Upper lobe of left lung (tissue), 6 donors: ENCODE measurements at regions not wholly inside any gene's neighbourhood (a gene's known extent, or its start where the extent isn't known, plus 50 kb on each side); places are given as distances from the start of the nearest gene placed in this dataset.

Experiments used
- ATAC-seq, 2 donors: fragments of 200-7000 bp; cut with Tn5 transposase; one replicate each; pipeline ENCODE4 v1.9.1; 2022; ENCODE audit warnings: mild to moderate bottlenecking in 2 of 2, moderate library complexity in 2 of 2; ENCODE audit not compliant: low FRiP score in 2 of 2
- DNase-seq, 2 donors: peaks; one replicate each; pipeline ENCODE4 v3.0.0-alpha.2; 2019 to 2020
- H3K27ac ChIP-seq, 4 donors: fragments of 200-600 bp; sonication (generic); one replicate each; pipeline ENCODE4 v1.5.1; 2016 to 2019
- H3K27me3 ChIP-seq, 4 donors: fragments of 200-600 bp; sonication (generic); one replicate each; pipeline ENCODE4 v1.5.1; 2017 to 2019
- H3K36me3 ChIP-seq, 4 donors: fragments of 200-600 bp; sonication (generic); one replicate each; pipeline ENCODE4 v1.5.1; 2016 to 2019
- H3K4me1 ChIP-seq, 4 donors: fragments of 200-600 bp; sonication (generic); one replicate each; pipeline ENCODE4 v1.5.1; 2018 to 2019
- H3K4me3 ChIP-seq, 4 donors: fragments of 200-600 bp; sonication (generic); one replicate each; pipeline ENCODE4 v1.5.1; 2017 to 2019; ENCODE audit warnings: mild to moderate bottlenecking in 2 of 4, moderate library complexity in 1 of 4
- H3K9me3 ChIP-seq, 4 donors: fragments of 200-600 bp; sonication (generic); one replicate each; pipeline ENCODE4 v1.5.1; 2018 to 2019
- CTCF ChIP-seq, 6 experiments: fragments of 450-650 bp in 4 of 6; fragments of 200-600 bp in 2 of 6; sonication (generic) in 2 of 6; IDR thresholded peaks; one replicate each; pipeline ENCODE4 v1.5.1; 2016 to 2019; ENCODE audit warnings: antibody characterized with exemption in 6 of 6
- EP300 ChIP-seq, 4 donors: sonication (generic); formaldehyde crosslinking; IDR thresholded peaks; one replicate each; pipeline ENCODE4 v1.5.1; 2017; ENCODE audit warnings: antibody characterized with exemption in 4 of 4, control low read depth in 2 of 4
- POLR2A ChIP-seq, 4 donors: fragments of 450-650 bp; IDR thresholded peaks; one replicate each; pipeline ENCODE4 v1.5.1; 2016 to 2017; ENCODE audit warnings: antibody characterized with exemption in 4 of 4, mild to moderate bottlenecking in 2 of 4
- POLR2AphosphoS5 ChIP-seq, 2 donors: sonication (generic); formaldehyde crosslinking; IDR thresholded peaks; one replicate each; pipeline ENCODE4 v1.5.1; 2017; ENCODE audit warnings: antibody characterized with exemption in 2 of 2
- WGBS, 2 donors: methylation state at CpG; one replicate each; pipeline ENCODE4 v1.1.5; 2017 to 2018; 5-methylcytosine and 5-hydroxymethylcytosine counted together
- donor health status: DM: no; HTN: no; CAD: no; lungs with moderate emphysema.
- donor health status: DM: no; HTN: yes; CAD: no; lungs with severe emphysema.

GRCh38 chr2:4256351-4256750 lies 553.0 kb downstream of the DCDC2C start:
- Histone ChIP-seq H3K4me3 (no peak overlapping the region), H3K27ac (no peak overlapping the region), H3K4me1 (no peaks in the 10 kb centered on the region), H3K36me3 (no peaks in the 10 kb centered on the region), H3K27me3 (no peaks in the 10 kb centered on the region), H3K9me3 (no peaks in the 10 kb centered on the region)
- no peak for DNase-seq
- no peak for TF ChIP-seq EP300 (IDR thresholded peaks at IDR 0.05)
- no peak for TF ChIP-seq CTCF (IDR thresholded peaks at IDR 0.05)
- no peak for TF ChIP-seq POLR2AphosphoS5 (IDR thresholded peaks at IDR 0.05)
- no peak for TF ChIP-seq POLR2A (IDR thresholded peaks at IDR 0.05)
- no peak for ATAC-seq
- WGBS, 2 donors: 69 to 71% methylated on average over 4 of the region's 4 CpGs

DNA sequence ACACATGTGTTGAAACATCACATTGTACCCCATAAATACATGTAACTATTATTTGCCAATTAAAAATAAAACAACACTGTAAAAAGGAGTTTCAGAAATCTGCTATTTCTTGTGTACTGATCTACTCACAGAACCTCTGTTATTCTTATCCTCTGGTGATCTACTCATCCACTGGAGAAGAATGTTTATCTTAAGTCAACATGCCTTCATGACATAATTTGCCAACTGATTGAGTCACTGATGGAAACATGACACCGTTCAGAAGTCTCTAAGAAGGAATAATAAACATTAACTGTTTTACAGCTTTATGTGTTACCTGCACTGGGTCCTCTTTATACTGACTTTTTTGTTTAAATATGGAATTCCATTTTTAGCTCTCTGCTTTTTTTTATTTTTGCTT lies 555.2 kb downstream of the DCDC2C start:
- H3K27me3 ChIP-seq: no peaks in the 10 kb centered on the region
- no peak for TF ChIP-seq POLR2AphosphoS5 (IDR thresholded peaks at IDR 0.05)
- TF ChIP-seq CTCF (IDR thresholded peaks at IDR 0.05): no peak
- H3K4me1 ChIP-seq: no peaks in the 10 kb centered on the region
- no peaks in the 10 kb centered on the region for H3K36me3 ChIP-seq
- H3K27ac ChIP-seq: no peak overlapping the region
- ATAC-seq (no peak), DNase-seq (no peak)
- H3K9me3 ChIP-seq: no peaks in the 10 kb centered on the region
- H3K4me3 ChIP-seq: no peak overlapping the region
- 25 to 27% methylated on average over 1 of the region's 1 CpG for WGBS, 2 donors

DNA sequence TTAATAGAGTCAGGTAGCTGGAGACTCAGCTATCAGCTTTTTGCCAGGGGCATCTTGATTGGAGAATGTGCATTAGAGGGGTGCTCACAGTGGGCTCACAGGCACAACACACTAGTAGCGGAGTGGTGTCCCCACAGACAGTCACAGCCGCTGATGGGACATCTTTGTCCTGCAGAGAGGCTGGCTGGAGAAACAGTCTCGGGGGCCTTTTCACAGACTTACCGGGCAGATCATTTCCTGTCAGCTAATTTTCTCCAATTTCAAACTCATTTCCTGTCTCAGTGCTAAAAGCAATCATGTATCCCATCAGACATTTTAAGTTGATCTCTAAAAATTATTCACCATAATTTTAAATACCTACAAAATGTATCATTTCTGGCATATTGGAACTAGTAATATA lies 562.6 kb downstream of the DCDC2C start:
- TF ChIP-seq POLR2AphosphoS5 (IDR thresholded peaks at IDR 0.05) (no peak), EP300 (IDR thresholded peaks at IDR 0.05) (no peak), CTCF (IDR thresholded peaks at IDR 0.05) (no peak), POLR2A (IDR thresholded peaks at IDR 0.05) (no peak)
- 42 to 46% methylated on average over 4 of the region's 4 CpGs for WGBS, 2 donors

GRCh38 chr2:4269885-4270284 lies 566.5 kb downstream of the DCDC2C start:
- H3K4me3 ChIP-seq: no peak overlapping the region
- 80 to 85% methylated on average over 2 of the region's 2 CpGs for WGBS, 2 donors
- DNase-seq: no peak
- H3K27ac ChIP-seq: no peak overlapping the region
- no peaks in the 10 kb centered on the region for H3K4me1 ChIP-seq
- no peak for ATAC-seq
- no peak for TF ChIP-seq POLR2A (IDR thresholded peaks at IDR 0.05)
- TF ChIP-seq POLR2AphosphoS5 (IDR thresholded peaks at IDR 0.05): no peak
- no peak for TF ChIP-seq CTCF (IDR thresholded peaks at IDR 0.05)
- TF ChIP-seq EP300 (IDR thresholded peaks at IDR 0.05): no peak
- H3K9me3 ChIP-seq: no peaks in the 10 kb centered on the region
- H3K27me3 ChIP-seq: no peaks in the 10 kb centered on the region
- no peaks in the 10 kb centered on the region for H3K36me3 ChIP-seq

More for the DNA sequence above, 562.6 kb downstream of the DCDC2C start:
- H3K4me1 ChIP-seq: no peaks in the 10 kb centered on the region
- DNase-seq (no peak), ATAC-seq (no peak)
- H3K9me3 ChIP-seq: no peaks in the 10 kb centered on the region
- no peak overlapping the region for H3K4me3 ChIP-seq
- H3K27ac ChIP-seq: no peak overlapping the region
- no peaks in the 10 kb centered on the region for H3K36me3 ChIP-seq
- no peaks in the 10 kb centered on the region for H3K27me3 ChIP-seq

DNA sequence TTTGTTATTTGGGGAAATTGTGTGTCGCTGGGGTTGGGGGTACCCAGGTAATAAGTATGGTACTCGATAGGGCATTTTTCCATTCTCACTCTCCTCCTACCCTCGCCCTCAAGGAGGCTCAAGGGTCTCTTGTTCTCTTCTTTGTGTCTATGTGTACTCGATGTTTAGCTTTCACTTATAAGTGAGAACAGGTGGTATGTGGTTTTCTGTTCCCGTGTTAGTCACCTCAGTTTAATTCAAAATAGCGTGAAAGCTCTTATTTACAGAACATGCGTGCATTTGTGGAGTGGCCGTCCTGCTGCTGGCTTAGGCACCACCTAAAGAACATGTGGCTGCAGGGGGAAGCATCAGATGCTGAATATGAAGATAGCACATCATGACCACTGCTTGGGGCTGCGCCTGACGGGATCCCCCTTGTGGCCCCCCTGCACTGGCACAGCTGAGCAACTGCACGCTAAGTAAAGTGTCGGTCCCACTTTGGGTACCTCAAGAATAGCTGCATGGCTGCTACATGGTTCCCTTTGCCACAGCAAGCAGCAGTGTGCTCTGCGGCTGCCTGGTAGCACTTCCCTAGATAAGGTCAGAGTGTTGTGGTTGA lies 569.0 kb downstream of the DCDC2C start:
- 68 to 69% methylated on average over 8 to 13 of the region's 13 CpGs for WGBS, 2 donors
- ATAC-seq (no peak), DNase-seq (peak in 1 of 2 donors; percentile 10)
- TF ChIP-seq EP300 (IDR thresholded peaks at IDR 0.05) (no peak), POLR2A (IDR thresholded peaks at IDR 0.05) (no peak), POLR2AphosphoS5 (IDR thresholded peaks at IDR 0.05) (no peak), CTCF (IDR thresholded peaks at IDR 0.05) (no peak)
- Histone ChIP-seq H3K4me3 (no peak overlapping the region), H3K27me3 (no peaks in the 10 kb centered on the region), H3K4me1 (no peaks in the 10 kb centered on the region), H3K36me3 (no peaks in the 10 kb centered on the region), H3K27ac (no peak overlapping the region), H3K9me3 (no peaks in the 10 kb centered on the region)
